Activated CD4-positive, alpha-beta memory T cell treated with anti-CD3 and anti-CD28 coated beads, Interleukin-2, amount 10 ng/mL, durations not matched to agents 7 days and 5 days (primary cell): ENCODE measurements at regions not wholly inside any gene's neighbourhood (a gene's known extent, or its start where the extent isn't known, plus 50 kb on each side); places are given as distances from the start of the nearest gene placed in this dataset.

Experiments
- CTCF ChIA-PET: fragments of 350-600 bp; sonication (Branson Sonifier 250); formaldehyde crosslinking; loops from one replicate; lab custom pipeline; 2021; ENCODE audit warnings: antibody characterized with exemption, inconsistent platforms; lab: Charles Lee
- POLR2A ChIA-PET: fragments of 350-600 bp; sonication (Branson Sonifier 250); formaldehyde crosslinking; loops from one replicate; lab custom pipeline; 2021; ENCODE audit warnings: antibody characterized with exemption; lab: Charles Lee
- DNase-seq: peaks from one replicate; pipeline ENCODE4 v3.0.0-alpha.2; 2020
- H3K27ac Mint-ChIP-seq: one replicate; pipeline ENCODE4 v1.8.0; 2021; ENCODE audit warnings: mild to moderate bottlenecking, mixed read lengths
- H3K27me3 Mint-ChIP-seq: one replicate; pipeline ENCODE4 v1.8.0; 2021; ENCODE audit warnings: mixed read lengths
- H3K36me3 Mint-ChIP-seq: one replicate; pipeline ENCODE4 v1.8.0; 2021; ENCODE audit warnings: low read depth, mixed read lengths
- H3K4me1 Mint-ChIP-seq: one replicate; pipeline ENCODE4 v1.8.0; 2021; ENCODE audit warnings: mixed read lengths
- H3K4me3 Mint-ChIP-seq: one replicate; pipeline ENCODE4 v1.8.0; 2021; ENCODE audit warnings: mild to moderate bottlenecking, mixed read lengths
- H3K9me3 Mint-ChIP-seq: one replicate; pipeline ENCODE4 v1.8.0; 2021; ENCODE audit warnings: mixed read lengths

GRCh38 chr19:5269279-5269678 lies 71.3 kb downstream of the PTPRS start:
- Mint-ChIP-seq H3K27me3 (no peaks in the 10 kb centered on the region), H3K36me3 (no peaks in the 10 kb centered on the region), H3K27ac (no peak overlapping the region), H3K9me3 (no peaks in the 10 kb centered on the region), H3K4me3 (no peak overlapping the region), H3K4me1 (no peaks in the 10 kb centered on the region)
- ChIA-PET POLR2A (no interaction called here), CTCF (no interaction called here)
- no peak for DNase-seq

GRCh38 chr19:5268801-5269200 lies 71.8 kb downstream of the PTPRS start:
- ChIA-PET POLR2A (no interaction called here), CTCF (no interaction called here)
- Mint-ChIP-seq H3K36me3 (no peaks in the 10 kb centered on the region), H3K27ac (no peak overlapping the region), H3K27me3 (no peaks in the 10 kb centered on the region), H3K9me3 (no peaks in the 10 kb centered on the region), H3K4me3 (no peak overlapping the region), H3K4me1 (no peaks in the 10 kb centered on the region)
- DNase-seq: no peak

DNA sequence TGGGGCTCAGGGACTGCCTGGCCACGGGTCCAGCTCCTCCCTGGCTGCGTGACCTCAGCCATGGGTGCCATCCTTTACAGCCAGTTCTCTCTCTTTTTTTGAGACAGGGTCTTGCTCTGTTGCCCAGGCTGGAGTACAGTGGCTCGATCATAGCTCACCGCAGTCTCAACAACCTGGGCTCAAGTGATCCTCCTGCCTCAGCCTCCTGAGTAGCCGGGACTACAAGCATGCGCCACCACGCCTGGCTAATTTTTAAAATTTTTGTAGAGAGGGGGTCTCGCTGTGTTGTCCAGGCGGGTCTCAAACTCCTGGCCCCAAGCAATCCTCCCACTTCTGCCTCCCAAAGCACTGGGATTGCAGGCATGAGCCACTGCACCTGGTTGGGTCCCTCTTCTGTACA lies 75.4 kb downstream of the PTPRS start:
- POLR2A ChIA-PET: no interaction called here
- H3K27ac Mint-ChIP-seq: no peak overlapping the region
- H3K9me3 Mint-ChIP-seq: no peaks in the 10 kb centered on the region
- CTCF ChIA-PET: no interaction called here
- DNase-seq: no peak
- no peak overlapping the region for H3K4me3 Mint-ChIP-seq
- H3K27me3 Mint-ChIP-seq: no peaks in the 10 kb centered on the region
- no peaks in the 10 kb centered on the region for H3K36me3 Mint-ChIP-seq
- H3K4me1 Mint-ChIP-seq: no peaks in the 10 kb centered on the region

DNA sequence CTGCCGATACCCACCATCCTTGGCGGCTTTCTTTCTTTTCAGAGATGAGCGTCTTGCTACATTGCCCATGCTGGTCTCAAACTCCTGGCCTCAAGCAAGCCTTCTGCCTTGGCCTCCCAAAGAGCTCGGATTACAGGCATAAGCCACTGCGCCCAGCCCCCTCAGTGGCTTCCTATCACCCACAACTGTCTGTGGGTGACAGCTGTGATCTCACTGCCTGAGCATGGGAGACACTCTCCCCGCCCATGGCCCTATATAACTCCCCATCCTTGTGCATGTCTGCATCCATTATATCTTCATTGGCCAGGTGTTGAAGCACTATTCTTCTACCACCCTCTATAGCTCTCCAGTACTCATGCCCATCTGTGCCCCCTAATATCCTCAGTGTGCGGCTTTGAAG lies 76.2 kb downstream of the PTPRS start:
- CTCF ChIA-PET: no interaction called here
- no peak overlapping the region for H3K27ac Mint-ChIP-seq
- no peaks in the 10 kb centered on the region for H3K27me3 Mint-ChIP-seq
- POLR2A ChIA-PET: no interaction called here
- no peaks in the 10 kb centered on the region for H3K4me1 Mint-ChIP-seq
- DNase-seq: no peak
- H3K4me3 Mint-ChIP-seq: no peak overlapping the region
- no peaks in the 10 kb centered on the region for H3K36me3 Mint-ChIP-seq
- no peaks in the 10 kb centered on the region for H3K9me3 Mint-ChIP-seq

GRCh38 chr19:5263615-5264014 lies 77.0 kb downstream of the PTPRS start:
- DNase-seq: no peak
- Mint-ChIP-seq H3K4me3 (no peak overlapping the region), H3K36me3 (no peaks in the 10 kb centered on the region), H3K4me1 (no peaks in the 10 kb centered on the region), H3K27me3 (no peaks in the 10 kb centered on the region), H3K9me3 (no peaks in the 10 kb centered on the region), H3K27ac (no peak overlapping the region)
- POLR2A ChIA-PET: no interaction called here
- CTCF ChIA-PET: no interaction called here

DNA sequence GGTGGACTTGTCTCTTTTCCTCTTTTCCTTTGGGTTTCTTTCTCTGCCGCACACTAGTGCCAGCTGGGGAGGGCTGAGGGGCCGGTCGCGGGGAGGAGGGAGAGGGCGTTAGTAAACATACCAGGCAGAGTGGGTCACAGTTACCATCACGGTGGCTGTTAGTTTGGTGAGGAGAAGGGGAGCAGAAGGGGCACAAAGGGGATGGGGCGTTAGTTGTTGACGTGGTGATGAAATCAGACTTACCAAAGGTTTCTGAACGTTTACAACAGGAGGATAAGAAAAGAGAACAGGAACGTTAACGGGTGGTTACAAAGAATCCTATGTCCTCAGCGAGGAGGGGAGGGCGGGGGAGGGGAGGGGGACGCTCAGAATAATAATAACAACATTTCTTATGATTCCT lies 77.9 kb downstream of the PTPRS start:
- H3K4me3 Mint-ChIP-seq: no peak overlapping the region
- ChIA-PET CTCF (no interaction called here), POLR2A (no interaction called here)
- no peaks in the 10 kb centered on the region for H3K27me3 Mint-ChIP-seq
- H3K36me3 Mint-ChIP-seq: no peaks in the 10 kb centered on the region
- no peaks in the 10 kb centered on the region for H3K4me1 Mint-ChIP-seq
- no peak overlapping the region for H3K27ac Mint-ChIP-seq
- DNase-seq: no peak
- H3K9me3 Mint-ChIP-seq: no peaks in the 10 kb centered on the region

DNA sequence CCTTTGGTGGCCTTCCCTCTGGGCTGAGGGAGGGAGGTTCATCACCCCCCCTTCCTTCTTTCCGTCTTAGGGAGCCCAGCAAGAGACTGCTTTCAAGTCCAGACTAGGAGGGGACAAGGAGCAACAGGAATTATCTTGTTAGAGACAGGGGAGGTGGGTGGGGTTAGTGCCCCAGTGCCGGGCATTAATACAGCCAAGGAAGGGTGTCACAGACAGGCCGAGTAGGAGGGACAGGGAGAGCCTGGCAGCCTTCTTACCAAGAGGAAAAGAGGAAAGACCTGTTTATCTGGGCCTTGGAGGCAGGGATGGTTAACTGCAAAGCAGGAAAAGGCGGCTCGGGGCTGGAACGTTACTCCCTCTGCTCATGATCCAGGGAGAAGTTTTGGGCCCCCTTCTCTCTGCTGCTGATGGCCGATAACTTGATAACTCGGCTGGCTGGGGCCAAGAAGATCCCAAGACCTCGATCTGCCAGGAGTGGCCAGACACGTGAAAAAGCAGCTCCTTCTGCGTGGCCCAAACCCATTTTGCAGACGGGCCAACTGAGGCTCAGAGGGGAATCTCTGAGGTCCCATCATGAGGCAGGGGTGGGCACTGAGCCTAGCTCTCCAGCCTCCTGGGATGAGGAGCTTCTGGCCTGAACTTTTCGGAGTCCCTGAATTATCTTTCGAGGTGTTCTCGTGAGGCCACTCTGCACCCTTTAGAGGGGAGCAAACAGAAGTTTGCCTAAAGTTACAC lies 79.3 kb downstream of the PTPRS start:
- POLR2A ChIA-PET: no interaction called here
- no peak for DNase-seq
- H3K27ac Mint-ChIP-seq: no peak overlapping the region
- H3K9me3 Mint-ChIP-seq: peaks cover 4% of the 10 kb centered on the region
- H3K27me3 Mint-ChIP-seq: no peaks in the 10 kb centered on the region
- CTCF ChIA-PET: no interaction called here
- no peaks in the 10 kb centered on the region for H3K4me1 Mint-ChIP-seq
- H3K36me3 Mint-ChIP-seq: no peaks in the 10 kb centered on the region
- H3K4me3 Mint-ChIP-seq: no peak overlapping the region

- ChIA-PET CTCF (no interaction called here), POLR2A (no interaction called here)
- Mint-ChIP-seq H3K36me3 (no peaks in the 10 kb centered on the region), H3K27me3 (no peaks in the 10 kb centered on the region), H3K4me1 (no peaks in the 10 kb centered on the region), H3K9me3 (peaks cover 6% of the 10 kb centered on the region), H3K27ac (no peak overlapping the region), H3K4me3 (no peak overlapping the region)
- no peak for DNase-seq
These were observed 80.1 kb downstream of the PTPRS start for GRCh38 chr19:5260381-5260967.

DNA sequence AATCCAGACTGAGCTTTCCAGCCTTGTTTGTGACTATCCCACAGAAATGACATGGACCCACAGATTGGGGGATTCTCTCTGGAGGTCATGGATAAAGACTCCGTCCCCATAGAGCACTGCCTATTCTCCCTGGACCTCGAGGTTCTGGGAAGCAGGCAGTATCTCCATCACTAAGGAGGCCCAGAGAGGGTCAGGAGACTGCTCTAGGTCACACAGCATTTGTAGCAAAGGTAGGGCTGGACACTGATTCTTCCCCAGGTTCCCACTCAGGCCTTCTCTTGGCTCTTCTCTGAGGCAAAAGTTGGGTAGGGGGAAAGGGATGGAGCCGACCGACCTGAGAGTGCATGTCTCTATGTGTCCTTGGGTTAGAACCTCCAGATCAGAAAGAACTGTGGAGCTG lies 80.9 kb downstream of the PTPRS start:
- H3K4me3 Mint-ChIP-seq: no peak overlapping the region
- POLR2A ChIA-PET: no interaction called here

GRCh38 chr19:5257155-5258045 lies 83.2 kb downstream of the PTPRS start:
- Mint-ChIP-seq H3K36me3 (no peaks in the 10 kb centered on the region), H3K27ac (no peak overlapping the region), H3K4me3 (no peak overlapping the region), H3K9me3 (peaks cover 16% of the 10 kb centered on the region), H3K27me3 (no peaks in the 10 kb centered on the region), H3K4me1 (no peaks in the 10 kb centered on the region)
- CTCF ChIA-PET: no interaction called here
- DNase-seq: no peak
- POLR2A ChIA-PET: no interaction called here

More for the DNA sequence above, 80.9 kb downstream of the PTPRS start:
- Mint-ChIP-seq H3K27me3 (no peaks in the 10 kb centered on the region), H3K36me3 (no peaks in the 10 kb centered on the region), H3K9me3 (peaks cover 10% of the 10 kb centered on the region), H3K4me1 (no peaks in the 10 kb centered on the region), H3K27ac (no peak overlapping the region)
- CTCF ChIA-PET: no interaction called here
- no peak for DNase-seq

DNA sequence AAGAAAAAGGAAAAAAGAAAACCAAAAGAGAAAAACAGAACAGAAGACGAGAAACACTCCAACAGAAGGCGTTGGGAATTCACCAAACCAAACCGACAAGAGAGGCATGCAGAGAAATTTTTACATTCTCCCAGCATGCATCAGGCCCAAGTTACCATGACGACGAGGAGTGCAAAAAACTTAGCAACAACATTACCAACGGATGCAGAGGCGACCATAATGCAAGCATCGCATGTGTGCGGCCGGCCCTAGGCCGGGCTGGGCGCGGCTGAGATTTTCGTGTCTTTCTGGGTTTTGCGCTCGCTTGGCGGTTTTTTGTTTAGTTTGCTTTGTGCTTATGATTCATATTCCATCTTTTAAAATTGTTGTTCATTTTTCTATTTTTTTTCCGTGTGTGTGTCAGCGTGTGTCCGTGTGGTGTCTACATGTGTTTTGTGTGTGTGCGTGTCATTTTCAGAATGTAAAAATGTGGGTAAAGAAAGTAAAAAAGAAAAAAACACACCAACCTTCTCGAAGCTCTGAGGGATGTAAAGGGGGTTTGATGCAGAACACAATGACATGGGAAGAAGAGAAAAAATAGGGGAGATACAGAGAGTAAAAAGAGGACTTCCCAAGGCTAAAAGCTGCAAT lies 84.9 kb downstream of the PTPRS start:
- H3K9me3 Mint-ChIP-seq: peaks cover 16% of the 10 kb centered on the region
- H3K27ac Mint-ChIP-seq: no peak overlapping the region
- ChIA-PET POLR2A (no interaction called here), CTCF (no interaction called here)
- H3K27me3 Mint-ChIP-seq: no peaks in the 10 kb centered on the region
- H3K4me1 Mint-ChIP-seq: no peaks in the 10 kb centered on the region
- no peak overlapping the region for H3K4me3 Mint-ChIP-seq
- H3K36me3 Mint-ChIP-seq: no peaks in the 10 kb centered on the region
- DNase-seq: no peak

GRCh38 chr19:5254944-5255343 lies 85.7 kb downstream of the PTPRS start:
- Mint-ChIP-seq H3K4me1 (no peaks in the 10 kb centered on the region), H3K27ac (no peak overlapping the region), H3K27me3 (no peaks in the 10 kb centered on the region), H3K36me3 (no peaks in the 10 kb centered on the region), H3K4me3 (no peak overlapping the region), H3K9me3 (peaks cover 16% of the 10 kb centered on the region)
- no peak for DNase-seq
- ChIA-PET POLR2A (no interaction called here), CTCF (no interaction called here)

DNA sequence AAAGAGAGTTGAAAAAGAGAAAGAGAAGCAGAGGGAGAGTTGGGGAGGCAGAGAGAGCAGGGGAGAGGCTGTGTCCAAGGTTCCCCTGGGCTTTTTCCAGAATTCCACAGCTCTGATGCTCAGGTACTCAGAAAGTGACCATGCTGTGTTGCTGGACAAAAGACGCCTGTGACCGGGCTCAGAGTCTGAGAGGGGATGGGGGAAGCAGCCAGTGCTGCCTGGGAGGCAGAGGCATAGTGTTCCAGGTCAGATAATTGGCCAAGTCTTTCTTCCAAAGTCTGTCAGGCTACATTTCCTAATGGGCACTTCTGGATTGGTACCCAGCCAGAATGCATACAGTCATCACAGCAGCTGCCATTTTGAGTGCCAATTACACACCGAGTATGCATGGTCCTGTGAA lies 86.1 kb downstream of the PTPRS start:
- Mint-ChIP-seq H3K36me3 (no peaks in the 10 kb centered on the region), H3K27ac (no peak overlapping the region), H3K27me3 (no peaks in the 10 kb centered on the region), H3K4me1 (no peaks in the 10 kb centered on the region), H3K9me3 (peaks cover 16% of the 10 kb centered on the region), H3K4me3 (no peak overlapping the region)
- DNase-seq: no peak
- ChIA-PET CTCF (no interaction called here), POLR2A (no interaction called here)
